MM.1S (cell line): ENCODE measurements at regions not wholly inside any gene's neighbourhood (a gene's known extent, or its start where the extent isn't known, plus 50 kb on each side); places are given as distances from the start of the nearest gene placed in this dataset.

Experiments used
- CTCF ChIP-seq: fragments of 300-600 bp; sonication (generic); IDR thresholded peaks from 2 replicates; pipeline ENCODE4 v1.5.1; 2016; ENCODE audit warnings: antibody characterized with exemption, low read length, mixed read lengths
- EZH2 ChIP-seq: fragments of 300-600 bp; sonication (generic); optimal IDR thresholded peaks from 2 replicates; pipeline ENCODE3; 2017; ENCODE audit warnings: low read depth, mild to moderate bottlenecking, antibody characterized with exemption, low read length, mixed read lengths
- EZH2phosphoT487 ChIP-seq: fragments of 300-600 bp; sonication (generic); IDR thresholded peaks from 2 replicates; pipeline ENCODE4 v1.6.1; 2018; ENCODE audit warnings: antibody characterized with exemption, low read length

DNA sequence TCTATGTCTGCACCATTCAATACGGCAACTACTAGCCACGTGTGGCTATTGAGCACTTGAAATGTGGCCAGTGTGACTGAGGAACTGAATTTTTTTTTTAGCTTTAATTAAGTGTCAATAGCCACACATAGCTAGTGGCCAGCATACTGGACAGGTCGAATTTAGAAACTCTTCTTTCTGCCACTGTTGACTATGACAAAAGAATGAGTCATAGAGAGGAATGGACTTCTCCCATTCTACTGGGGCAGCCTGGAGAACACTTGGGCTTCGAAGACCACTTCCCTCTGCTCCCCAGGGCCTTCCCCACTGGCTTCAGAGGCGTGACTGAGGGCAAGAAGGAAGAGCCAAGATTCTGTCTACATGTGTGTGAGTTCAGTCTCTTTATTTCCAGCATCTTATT, 137.5 kb downstream of the SNX10 start:
- no peak for TF ChIP-seq CTCF
- no peak for TF ChIP-seq EZH2
- no peak for TF ChIP-seq EZH2phosphoT487
